Ureter (tissue), 1 donor: ENCODE measurements at regions not wholly inside any gene's neighbourhood (a gene's known extent, or its start where the extent isn't known, plus 50 kb on each side); places are given as distances from the start of the nearest gene placed in this dataset.

Experiments used
- DNase-seq: peaks from one replicate; pipeline ENCODE4 v3.0.0-alpha.2; 2020; ENCODE audit warnings: low spot score
- donor health status: DM: yes; HTN: yes; CAD: no.

- no peak for DNase-seq
Measured at GRCh38 chr12:23174917-23175316, 549.9 kb downstream of the ETNK1 start.

- no peak for DNase-seq
Measured at GRCh38 chr12:23185346-23185745, 560.4 kb downstream of the ETNK1 start.

GRCh38 chr12:23186950-23187349 lies 562.0 kb downstream of the ETNK1 start:
- DNase-seq, result no peak

GRCh38 chr12:23193552-23193951 lies 568.6 kb downstream of the ETNK1 start:
- no peak for DNase-seq

- DNase-seq, result no peak
Measured at GRCh38 chr12:23197266-23197665, 572.3 kb downstream of the ETNK1 start.

- no peak for DNase-seq
Measured at GRCh38 chr12:23202728-23203127, 577.8 kb downstream of the ETNK1 start.

- no peak for DNase-seq
Measured at GRCh38 chr12:23204933-23205778, 580.2 kb downstream of the ETNK1 start.

- no peak for DNase-seq
Measured at GRCh38 chr12:23209793-23210192, 584.8 kb downstream of the ETNK1 start.

GRCh38 chr12:23210573-23210972 lies 585.6 kb downstream of the ETNK1 start:
- no peak for DNase-seq

GRCh38 chr12:23211384-23212320 lies 586.7 kb downstream of the ETNK1 start:
- no peak for DNase-seq

- DNase-seq, result no peak
Measured at GRCh38 chr12:23217158-23217557, 592.2 kb downstream of the ETNK1 start.

- no peak for DNase-seq
Measured at GRCh38 chr12:23217667-23218066, 592.7 kb downstream of the ETNK1 start.

GRCh38 chr12:23221066-23221465 lies 596.1 kb downstream of the ETNK1 start:
- DNase-seq, result no peak

- no peak for DNase-seq
Measured at GRCh38 chr12:23221926-23222325, 597.0 kb downstream of the ETNK1 start.

- no peak for DNase-seq
Measured at GRCh38 chr12:23222801-23223200, 597.8 kb downstream of the ETNK1 start.

- DNase-seq, result no peak
Measured at GRCh38 chr12:23228101-23228500, 603.1 kb downstream of the ETNK1 start.

GRCh38 chr12:23230899-23231298 lies 605.9 kb downstream of the ETNK1 start:
- DNase-seq, result no peak

GRCh38 chr12:23236066-23236780 lies 611.3 kb downstream of the ETNK1 start:
- no peak for DNase-seq

GRCh38 chr12:23236811-23237210 lies 611.8 kb downstream of the ETNK1 start:
- no peak for DNase-seq

- DNase-seq, result no peak
Measured at GRCh38 chr12:23238190-23238589, 613.2 kb downstream of the ETNK1 start.

GRCh38 chr12:23238957-23239356 lies 614.0 kb downstream of the ETNK1 start:
- DNase-seq, result no peak

GRCh38 chr12:23245186-23245585 lies 620.2 kb downstream of the ETNK1 start:
- DNase-seq, result no peak
